GM18520 (cell line): ENCODE measurements at regions not wholly inside any gene's neighbourhood (a gene's known extent, or its start where the extent isn't known, plus 50 kb on each side); places are given as distances from the start of the nearest gene placed in this dataset.
A peak's percentile ranks its signal among the peaks of the same experiment; 100 is the strongest.
"Not testable (repeated sequence)": the region's sequence is repeated elsewhere in the genome, so short reads cannot be mapped to it uniquely, and the experiment has no call there.

Source experiments
- ATAC-seq: cut with Tn5 transposase; IDR thresholded peaks from one replicate; pipeline ENCODE4 v1.9.1; 2021; ENCODE audit not compliant: unreplicated experiment

GRCh38 chr4:94011190-94011589, 182.6 kb downstream of the ATOH1 start:
- no peak for ATAC-seq

GRCh38 chr4:94014484-94015136, 186.1 kb downstream of the ATOH1 start:
- no peak for ATAC-seq

- no peak for ATAC-seq
Observed at GRCh38 chr4:94015956-94016355, 187.4 kb downstream of the ATOH1 start.

- ATAC-seq: no peak
Observed at GRCh38 chr4:94032754-94033153, 174.9 kb upstream of the SMARCAD1 start.

- no peak for ATAC-seq
Observed at GRCh38 chr4:94036964-94037363, 170.7 kb upstream of the SMARCAD1 start.

- no peak for ATAC-seq
Observed at GRCh38 chr4:94038195-94038594, 169.5 kb upstream of the SMARCAD1 start.

- no peak for ATAC-seq
Observed at GRCh38 chr4:94039226-94039625, 168.4 kb upstream of the SMARCAD1 start.

GRCh38 chr4:94044471-94044870, 163.2 kb upstream of the SMARCAD1 start:
- ATAC-seq: not testable (repeated sequence)

GRCh38 chr4:94063084-94063483, 144.6 kb upstream of the SMARCAD1 start:
- ATAC-seq: no peak

GRCh38 chr4:94068753-94069719, 138.6 kb upstream of the SMARCAD1 start:
- no peak for ATAC-seq

- ATAC-seq: no peak
Observed at GRCh38 chr4:94076498-94076897, 131.2 kb upstream of the SMARCAD1 start.

GRCh38 chr4:94084155-94084554, 123.5 kb upstream of the SMARCAD1 start:
- no peak for ATAC-seq

- ATAC-seq: not testable (repeated sequence)
Observed at GRCh38 chr4:94099141-94099540, 108.5 kb upstream of the SMARCAD1 start.

- ATAC-seq: no peak
Observed at GRCh38 chr4:94112644-94113043, 95.0 kb upstream of the SMARCAD1 start.

- ATAC-seq: no peak
Observed at GRCh38 chr4:94115687-94116086, 92.0 kb upstream of the SMARCAD1 start.

- ATAC-seq: no peak
Observed at GRCh38 chr4:94116842-94117241, 90.8 kb upstream of the SMARCAD1 start.

GRCh38 chr4:94126669-94127068, 81.0 kb upstream of the SMARCAD1 start:
- no peak for ATAC-seq

GRCh38 chr4:94127707-94128328, 79.8 kb upstream of the SMARCAD1 start:
- ATAC-seq: peak; percentile 80

GRCh38 chr4:94131212-94131611, 76.5 kb upstream of the SMARCAD1 start:
- ATAC-seq: no peak

GRCh38 chr4:94135701-94136100, 72.0 kb upstream of the SMARCAD1 start:
- no peak for ATAC-seq

GRCh38 chr4:94139931-94140612, 67.6 kb upstream of the SMARCAD1 start:
- no peak for ATAC-seq
